Endothelial cell of umbilical vein (primary cell): ENCODE measurements at regions not wholly inside any gene's neighbourhood (a gene's known extent, or its start where the extent isn't known, plus 50 kb on each side); places are given as distances from the start of the nearest gene placed in this dataset.

ENCODE experiments used
- CTCF ChIP-seq, 2 donors: IDR thresholded peaks; 1 replicate in 1 of 2; 2 replicates in 1 of 2; pipeline ENCODE4 v1.5.1; 2011; ENCODE audit warnings: low read length in 2 of 2, mild to moderate bottlenecking in 2 of 2, moderate library complexity in 2 of 2, control low read depth in 1 of 2, inconsistent platforms in 1 of 2, low read depth in 1 of 2; ENCODE audit not compliant: insufficient read depth in 1 of 2; ENCODE audit errors: extremely low read depth in 1 of 2
- MYC ChIP-seq: IDR thresholded peaks from one replicate; pipeline ENCODE4 v1.6.1; 2011; ENCODE audit warnings: mild to moderate bottlenecking, low read depth, low read length

GRCh38 chr1:233723387-233723786 lies 109.5 kb downstream of the KCNK1 start:
- no peak for TF ChIP-seq CTCF (IDR thresholded peaks at IDR 0.05; ENCODE audit: extremely low read depth in 1 of 2, insufficient read depth in 1 of 2, low read depth in 1 of 2, low read length in 2 of 2)
- no peak for TF ChIP-seq MYC
